ENCODE measurements at regions not wholly inside any gene's neighbourhood (a gene's known extent, or its start where the extent isn't known, plus 50 kb on each side); places are given as distances from the start of the nearest gene placed in this dataset.
A peak's percentile ranks its signal among the peaks of the same experiment; 100 is the strongest.

- TF ChIP-seq AHDC1 (CRISPR knock-in tag; IDR thresholded peaks at IDR 0.05; ENCODE audit: borderline replicate concordance) (no peak), NRL (CRISPR knock-in tag; IDR thresholded peaks at IDR 0.05; ENCODE audit: borderline replicate concordance) (no peak), DMTF1 (CRISPR knock-in tag; IDR thresholded peaks at IDR 0.05) (no peak), PLRG1 (conservative IDR thresholded peaks at IDR 0.05) (no peak), ZNF616 (CRISPR knock-in tag; IDR thresholded peaks at IDR 0.05; ENCODE audit: low read depth) (peak; percentile 17; the same call in 1 of the 2 replicates), ZNF275 (CRISPR knock-in tag; IDR thresholded peaks at IDR 0.05; ENCODE audit: borderline replicate concordance) (0 out of 2 replicates have a peak, but pooled peaks have one; percentile 42), ZNF263 (CRISPR knock-in tag; IDR thresholded peaks at IDR 0.05) (no peak), ZNF629 (CRISPR knock-in tag; conservative IDR thresholded peaks at IDR 0.05) (peak; percentile 99), ZKSCAN5 (CRISPR knock-in tag; IDR thresholded peaks at IDR 0.05) (no peak), ISL2 (CRISPR knock-in tag; IDR thresholded peaks at IDR 0.05) (no peak), MIER2 (CRISPR knock-in tag; IDR thresholded peaks at IDR 0.05) (no peak; the same call in 1 of the 2 replicates), TOPORS (CRISPR knock-in tag; IDR thresholded peaks at IDR 0.05) (no peak; the same call in 1 of the 2 replicates), BHLHE40 (IDR thresholded peaks at IDR 0.05; ENCODE audit: low read length) (peak; percentile 5; the same call in 1 of the 2 replicates), MTF1 (CRISPR knock-in tag; IDR thresholded peaks at IDR 0.05) (no peak), RCOR2 (CRISPR knock-in tag; IDR thresholded peaks at IDR 0.05) (peak; percentile 94), FOXM1 (CRISPR knock-in tag; IDR thresholded peaks at IDR 0.05) (no peak)
- TF ChIP-seq, protein P1, sequence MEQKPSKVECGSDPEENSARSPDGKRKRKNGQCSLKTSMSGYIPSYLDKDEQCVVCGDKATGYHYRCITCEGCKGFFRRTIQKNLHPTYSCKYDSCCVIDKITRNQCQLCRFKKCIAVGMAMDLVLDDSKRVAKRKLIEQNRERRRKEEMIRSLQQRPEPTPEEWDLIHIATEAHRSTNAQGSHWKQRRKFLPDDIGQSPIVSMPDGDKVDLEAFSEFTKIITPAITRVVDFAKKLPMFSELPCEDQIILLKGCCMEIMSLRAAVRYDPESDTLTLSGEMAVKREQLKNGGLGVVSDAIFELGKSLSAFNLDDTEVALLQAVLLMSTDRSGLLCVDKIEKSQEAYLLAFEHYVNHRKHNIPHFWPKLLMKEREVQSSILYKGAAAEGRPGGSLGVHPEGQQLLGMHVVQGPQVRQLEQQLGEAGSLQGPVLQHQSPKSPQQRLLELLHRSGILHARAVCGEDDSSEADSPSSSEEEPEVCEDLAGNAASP (CRISPR knock-in tag; IDR thresholded peaks at IDR 0.05; ENCODE audit: borderline replicate concordance), result no peak
- TF ChIP-seq, protein P2, sequence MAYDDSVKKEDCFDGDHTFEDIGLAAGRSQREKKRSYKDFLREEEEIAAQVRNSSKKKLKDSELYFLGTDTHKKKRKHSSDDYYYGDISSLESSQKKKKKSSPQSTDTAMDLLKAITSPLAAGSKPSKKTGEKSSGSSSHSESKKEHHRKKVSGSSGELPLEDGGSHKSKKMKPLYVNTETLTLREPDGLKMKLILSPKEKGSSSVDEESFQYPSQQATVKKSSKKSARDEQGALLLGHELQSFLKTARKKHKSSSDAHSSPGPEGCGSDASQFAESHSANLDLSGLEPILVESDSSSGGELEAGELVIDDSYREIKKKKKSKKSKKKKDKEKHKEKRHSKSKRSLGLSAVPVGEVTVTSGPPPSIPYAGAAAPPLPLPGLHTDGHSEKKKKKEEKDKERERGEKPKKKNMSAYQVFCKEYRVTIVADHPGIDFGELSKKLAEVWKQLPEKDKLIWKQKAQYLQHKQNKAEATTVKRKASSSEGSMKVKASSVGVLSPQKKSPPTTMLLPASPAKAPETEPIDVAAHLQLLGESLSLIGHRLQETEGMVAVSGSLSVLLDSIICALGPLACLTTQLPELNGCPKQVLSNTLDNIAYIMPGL (CRISPR knock-in tag; IDR thresholded peaks at IDR 0.05; ENCODE audit: borderline replicate concordance in 1 of 2, low read depth in 1 of 2), result 0 out of 4 replicates have a peak, but pooled peaks of 1 of the 2 experiments have one; percentile 3
Observed at GRCh38 chr2:20539133-20539719, 92.4 kb downstream of the RHOB start (continued).

All from HepG2 (cell line).